ENCODE measurements at regions not wholly inside any gene's neighbourhood (a gene's known extent, or its start where the extent isn't known, plus 50 kb on each side); places are given as distances from the start of the nearest gene placed in this dataset.

DNA sequence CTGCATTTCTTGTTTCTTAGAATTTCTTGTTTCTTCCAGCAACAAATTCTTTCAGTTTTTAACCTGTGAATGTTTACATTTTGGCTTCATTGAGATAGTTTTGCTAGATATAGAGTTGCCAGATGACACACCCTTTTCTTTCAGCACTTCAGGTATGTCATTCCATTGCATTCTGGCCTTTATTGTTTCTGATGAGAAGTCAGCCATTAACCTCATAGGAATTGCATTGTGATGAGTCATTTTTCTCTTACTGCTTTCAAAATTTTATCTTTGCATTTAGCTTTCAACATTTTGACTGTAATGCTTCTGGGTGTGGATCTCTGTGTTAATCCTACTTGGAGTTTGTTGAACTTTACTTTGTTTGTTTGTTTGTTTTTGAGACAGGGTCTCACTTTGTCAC lies 440.3 kb upstream of the HS3ST5 start:
- TF ChIP-seq, protein P1, sequence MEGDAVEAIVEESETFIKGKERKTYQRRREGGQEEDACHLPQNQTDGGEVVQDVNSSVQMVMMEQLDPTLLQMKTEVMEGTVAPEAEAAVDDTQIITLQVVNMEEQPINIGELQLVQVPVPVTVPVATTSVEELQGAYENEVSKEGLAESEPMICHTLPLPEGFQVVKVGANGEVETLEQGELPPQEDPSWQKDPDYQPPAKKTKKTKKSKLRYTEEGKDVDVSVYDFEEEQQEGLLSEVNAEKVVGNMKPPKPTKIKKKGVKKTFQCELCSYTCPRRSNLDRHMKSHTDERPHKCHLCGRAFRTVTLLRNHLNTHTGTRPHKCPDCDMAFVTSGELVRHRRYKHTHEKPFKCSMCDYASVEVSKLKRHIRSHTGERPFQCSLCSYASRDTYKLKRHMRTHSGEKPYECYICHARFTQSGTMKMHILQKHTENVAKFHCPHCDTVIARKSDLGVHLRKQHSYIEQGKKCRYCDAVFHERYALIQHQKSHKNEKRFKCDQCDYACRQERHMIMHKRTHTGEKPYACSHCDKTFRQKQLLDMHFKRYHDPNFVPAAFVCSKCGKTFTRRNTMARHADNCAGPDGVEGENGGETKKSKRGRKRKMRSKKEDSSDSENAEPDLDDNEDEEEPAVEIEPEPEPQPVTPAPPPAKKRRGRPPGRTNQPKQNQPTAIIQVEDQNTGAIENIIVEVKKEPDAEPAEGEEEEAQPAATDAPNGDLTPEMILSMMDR (IDR thresholded peaks at IDR 0.05; ENCODE audit: low read length, missing control alignments): no peak
- H3K4me3 ChIP-seq (replicated peaks; ENCODE audit: low read depth, low read length): no peak overlapping the region
- no peak for DNase-seq (ENCODE audit: low read depth)

DNA sequence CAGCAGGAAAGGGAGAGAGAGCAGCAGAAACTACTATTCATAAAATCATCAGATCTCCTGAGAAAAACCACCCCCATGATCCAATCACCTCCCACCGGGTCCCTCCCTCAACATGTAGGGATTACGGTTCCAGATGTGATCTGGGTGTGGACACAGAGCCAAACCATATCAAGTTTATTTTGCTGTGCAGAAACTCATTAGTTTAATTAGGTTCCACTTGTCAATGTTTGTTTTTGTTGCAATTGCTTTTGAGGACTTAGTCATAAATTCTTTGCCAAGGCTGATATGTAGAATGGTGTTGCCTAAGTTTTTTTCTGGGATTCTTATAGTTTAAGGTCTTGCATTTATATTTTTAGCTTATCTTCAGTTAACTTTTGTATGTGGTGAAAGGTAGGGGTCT lies 422.0 kb upstream of the HS3ST5 start:
- TF ChIP-seq, protein P1 (IDR thresholded peaks at IDR 0.05; ENCODE audit: low read length, missing control alignments): no peak
- no peak overlapping the region for H3K4me3 ChIP-seq (replicated peaks; ENCODE audit: low read depth, low read length)
- DNase-seq (ENCODE audit: low read depth): no peak

DNA sequence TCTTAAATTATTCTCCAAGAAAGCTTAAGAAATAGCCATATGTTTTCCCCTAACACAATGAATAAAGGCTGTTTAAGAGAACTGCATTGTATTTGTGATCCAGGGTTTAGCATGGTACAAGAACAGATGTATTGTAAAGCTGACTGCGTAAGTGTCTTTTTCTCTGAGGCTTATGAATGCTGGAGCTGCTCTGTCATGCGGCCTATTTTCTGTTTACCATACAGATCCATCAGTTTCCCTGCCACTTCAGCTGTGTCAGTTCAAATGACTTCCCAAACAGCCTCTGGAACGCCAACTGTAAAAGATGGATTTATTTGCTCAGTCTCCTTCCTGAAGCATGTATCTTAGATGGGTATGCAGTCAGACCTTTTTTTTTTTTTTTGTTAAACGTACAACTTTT lies 419.3 kb upstream of the HS3ST5 start:
- TF ChIP-seq, protein P1 (IDR thresholded peaks at IDR 0.05; ENCODE audit: low read length, missing control alignments): no peak
- DNase-seq (ENCODE audit: low read depth): no peak

DNA sequence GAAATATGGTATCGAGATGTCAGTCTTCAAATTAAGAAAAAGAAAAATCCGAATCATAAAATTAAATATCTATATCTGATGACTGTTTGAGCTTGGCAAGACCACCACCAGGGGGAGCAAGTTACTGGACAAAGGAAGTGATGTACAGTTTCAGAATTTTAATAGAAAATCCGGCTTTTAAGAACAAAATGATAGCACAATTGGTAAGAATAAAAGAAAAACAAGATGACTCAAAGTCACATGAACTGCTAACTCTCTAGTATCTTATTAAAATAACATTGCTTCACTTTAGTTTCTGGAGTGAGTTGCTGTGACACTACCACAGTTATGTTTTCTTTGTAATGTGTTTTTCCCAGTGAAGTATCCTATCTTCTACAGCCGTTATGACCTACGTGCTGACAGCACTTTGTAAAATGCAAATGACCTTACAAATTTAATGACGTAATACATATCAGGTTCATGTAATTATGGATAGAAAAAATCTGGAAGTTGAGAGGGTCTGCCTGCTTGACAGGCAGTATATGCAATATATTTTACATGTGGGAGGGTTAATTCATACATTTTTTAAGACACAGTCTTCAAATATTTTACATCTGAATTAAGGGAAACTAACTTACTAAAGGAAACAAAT lies 405.3 kb upstream of the HS3ST5 start:
- peak; percentile 73 for DNase-seq (ENCODE audit: low read depth)
- TF ChIP-seq, protein P1 (IDR thresholded peaks at IDR 0.05; ENCODE audit: low read length, missing control alignments): peak; percentile 72
- no peak overlapping the region for H3K4me3 ChIP-seq (replicated peaks; ENCODE audit: low read depth, low read length)

More for the DNA sequence above, 419.3 kb upstream of the HS3ST5 start:
- H3K4me3 ChIP-seq (replicated peaks; ENCODE audit: low read depth, low read length): no peak overlapping the region

DNA sequence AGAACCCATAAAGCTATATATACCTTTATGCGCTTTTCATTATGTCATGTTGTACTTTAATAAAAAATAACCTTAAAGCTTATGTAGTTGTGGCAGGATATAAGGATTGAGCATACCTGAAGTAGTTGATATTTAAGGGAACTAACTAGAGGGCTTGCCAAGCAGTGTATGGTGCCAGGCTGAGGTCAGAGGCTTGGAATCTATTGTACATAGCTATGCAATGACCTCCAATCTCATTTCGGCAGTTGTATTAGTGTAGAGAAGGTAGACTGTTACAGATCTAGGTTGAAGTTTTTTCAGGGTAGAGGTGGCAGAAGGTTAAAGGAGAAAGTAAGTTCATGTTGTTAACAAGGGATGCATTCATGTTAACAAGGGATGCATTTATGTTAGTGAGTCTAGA lies 397.7 kb upstream of the HS3ST5 start:
- H3K4me3 ChIP-seq (replicated peaks; ENCODE audit: low read depth, low read length): no peak overlapping the region
- DNase-seq (ENCODE audit: low read depth): no peak
- TF ChIP-seq, protein P1 (IDR thresholded peaks at IDR 0.05; ENCODE audit: low read length, missing control alignments): no peak

DNA sequence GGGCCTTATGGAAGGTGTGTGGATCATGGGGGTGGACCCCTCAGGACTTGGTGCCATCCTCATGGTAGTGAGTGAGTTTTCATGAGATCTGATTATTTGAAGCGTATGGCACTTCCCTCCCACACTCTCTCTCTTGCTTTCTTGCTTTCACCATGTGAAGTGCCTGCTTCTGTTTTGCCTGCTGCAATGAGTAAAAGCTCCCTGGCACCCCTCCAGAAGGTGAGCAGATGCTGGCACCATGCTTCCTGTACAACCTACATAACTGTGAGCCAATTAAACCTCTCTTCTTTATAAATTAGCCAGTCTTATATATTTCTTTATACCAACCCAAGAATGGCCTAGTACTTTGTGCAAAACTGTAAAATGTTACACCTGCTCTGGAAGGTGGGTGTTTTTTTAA lies 396.8 kb upstream of the HS3ST5 start:
- no peak overlapping the region for H3K4me3 ChIP-seq (replicated peaks; ENCODE audit: low read depth, low read length)
- TF ChIP-seq, protein P1 (IDR thresholded peaks at IDR 0.05; ENCODE audit: low read length, missing control alignments): no peak
- DNase-seq (ENCODE audit: low read depth): no peak
